ENCODE measurements at regions not wholly inside any gene's neighbourhood (a gene's known extent, or its start where the extent isn't known, plus 50 kb on each side); places are given as distances from the start of the nearest gene placed in this dataset.

DNA sequence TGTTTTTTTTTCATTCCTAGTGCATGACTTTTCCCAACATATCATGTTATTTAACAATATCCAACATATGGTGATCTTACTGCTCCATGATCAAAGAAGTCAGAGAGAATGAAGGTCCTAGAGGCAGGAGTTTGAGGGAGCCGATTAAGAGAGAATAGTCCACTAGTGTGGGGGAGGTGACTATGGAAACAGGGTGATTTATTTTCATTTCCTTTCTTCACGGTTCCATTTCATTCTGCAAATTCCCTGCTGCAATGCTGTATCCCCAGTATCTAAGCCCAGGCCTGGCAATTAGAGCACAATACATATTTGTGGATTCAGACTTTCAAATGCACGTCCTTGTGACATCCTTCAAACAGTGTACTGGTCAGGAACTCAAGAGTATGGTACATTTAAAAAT lies 91.4 kb downstream of the CD83 start:
- Mint-ChIP-seq H3K36me3 (ENCODE audit: unreplicated experiment) (no peaks in the 10 kb centered on the region), H3K4me3 (ENCODE audit: unreplicated experiment) (no peak overlapping the region), H3K4me1 (ENCODE audit: low read depth, unreplicated experiment) (peaks cover 57% of the 10 kb centered on the region), H3K27me3 (ENCODE audit: unreplicated experiment) (peaks cover 11% of the 10 kb centered on the region), H3K9me3 (ENCODE audit: unreplicated experiment) (peaks cover 11% of the 10 kb centered on the region), H3K27ac (ENCODE audit: unreplicated experiment) (peak overlapping the region; percentile 39)
- no peak for TF ChIP-seq CTCF (IDR thresholded peaks at IDR 0.05; ENCODE audit: partially characterized antibody, unreplicated experiment)
- no peak for DNase-seq

- peaks cover 12% of the 10 kb centered on the region for H3K9me3 Mint-ChIP-seq (ENCODE audit: unreplicated experiment)
- DNase-seq, result no peak
- peak overlapping the region; percentile 82 for H3K4me3 Mint-ChIP-seq (ENCODE audit: unreplicated experiment)
- H3K36me3 Mint-ChIP-seq (ENCODE audit: unreplicated experiment), result no peaks in the 10 kb centered on the region
- H3K4me1 Mint-ChIP-seq (ENCODE audit: low read depth, unreplicated experiment), result peaks cover 49% of the 10 kb centered on the region
- no peak for TF ChIP-seq CTCF (IDR thresholded peaks at IDR 0.05; ENCODE audit: partially characterized antibody, unreplicated experiment)
- peaks cover 9% of the 10 kb centered on the region for H3K27me3 Mint-ChIP-seq (ENCODE audit: unreplicated experiment)
- peak overlapping the region; percentile 18 for H3K27ac Mint-ChIP-seq (ENCODE audit: unreplicated experiment)
Observed at GRCh38 chr6:14210077-14210476, 92.5 kb downstream of the CD83 start.

DNA sequence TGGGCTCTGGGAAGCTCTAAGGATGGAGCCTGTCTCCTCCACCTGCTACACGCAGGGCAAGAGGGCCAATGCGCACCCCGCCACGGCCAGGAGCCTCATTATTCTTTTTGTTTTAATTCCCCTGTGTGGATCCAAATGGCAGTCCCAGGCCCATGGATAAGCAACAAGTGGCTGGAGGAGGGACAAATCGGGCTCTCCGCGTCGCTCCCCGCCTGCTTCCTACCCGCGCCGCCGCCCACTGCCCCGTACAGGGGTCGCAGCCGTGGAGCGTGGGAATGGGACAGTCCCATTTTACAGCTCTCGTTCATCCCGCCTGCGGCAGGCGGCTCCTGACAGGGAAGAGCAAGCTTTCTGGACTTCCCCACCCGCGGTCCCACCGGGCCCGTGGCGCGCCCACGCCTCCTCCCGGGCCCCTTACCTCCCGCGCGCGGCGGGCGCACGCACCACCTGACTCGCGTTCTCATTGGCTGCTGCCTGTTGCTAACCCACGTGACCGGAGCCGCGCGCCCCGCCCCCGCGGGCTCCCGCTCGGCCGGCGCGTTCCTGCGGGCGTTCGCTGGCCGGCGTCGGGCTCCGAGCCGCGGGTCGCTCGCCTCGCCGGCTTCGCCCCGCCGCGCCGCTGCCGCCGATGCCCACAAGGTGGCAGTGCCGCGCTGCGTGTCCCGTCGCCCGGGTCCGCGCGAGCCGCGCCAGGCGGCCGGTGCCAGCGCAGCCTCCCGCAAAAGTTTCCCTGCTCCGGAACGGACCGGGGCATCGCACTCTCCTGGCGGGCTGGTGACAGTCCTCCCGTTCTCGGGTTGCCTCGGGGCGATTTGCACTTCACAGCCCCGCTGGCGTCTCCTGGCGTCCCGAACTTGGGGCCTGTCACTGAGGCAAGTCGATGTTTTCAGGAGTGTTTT lies 93.3 kb downstream of the CD83 start:
- peak; percentile 84 for TF ChIP-seq CTCF (IDR thresholded peaks at IDR 0.05; ENCODE audit: partially characterized antibody, unreplicated experiment)
- DNase-seq, result peak; percentile 93
- H3K4me1 Mint-ChIP-seq (ENCODE audit: low read depth, unreplicated experiment), result peaks cover 44% of the 10 kb centered on the region
- H3K27me3 Mint-ChIP-seq (ENCODE audit: unreplicated experiment), result peaks cover 9% of the 10 kb centered on the region
- peak overlapping the region; percentile 53 for H3K27ac Mint-ChIP-seq (ENCODE audit: unreplicated experiment)
- H3K36me3 Mint-ChIP-seq (ENCODE audit: unreplicated experiment), result no peaks in the 10 kb centered on the region
- H3K4me3 Mint-ChIP-seq (ENCODE audit: unreplicated experiment), result peak overlapping the region; percentile 82
- H3K9me3 Mint-ChIP-seq (ENCODE audit: unreplicated experiment), result peaks cover 12% of the 10 kb centered on the region

DNA sequence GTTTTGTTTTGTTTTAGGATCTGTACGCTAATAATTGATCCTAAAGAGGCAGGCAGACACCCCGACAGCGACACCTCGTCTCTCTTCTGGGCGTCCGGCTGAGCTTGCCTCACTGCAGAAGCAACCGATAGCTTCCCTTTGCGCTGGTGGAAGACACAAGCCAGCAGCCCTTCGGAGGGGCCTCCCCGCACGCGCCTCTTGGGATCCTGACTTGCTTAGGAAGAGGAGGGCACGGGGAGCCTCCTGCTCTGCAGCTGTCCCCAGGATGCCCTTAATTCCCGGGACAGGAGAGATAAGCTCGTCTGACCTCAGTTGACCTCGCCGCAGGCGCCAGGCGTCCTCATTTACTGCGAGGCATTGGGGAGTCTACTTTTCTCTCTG lies 94.0 kb downstream of the CD83 start:
- peaks cover 39% of the 10 kb centered on the region for H3K4me1 Mint-ChIP-seq (ENCODE audit: low read depth, unreplicated experiment)
- H3K9me3 Mint-ChIP-seq (ENCODE audit: unreplicated experiment), result peaks cover 12% of the 10 kb centered on the region
- H3K27ac Mint-ChIP-seq (ENCODE audit: unreplicated experiment), result peak overlapping the region; percentile 53
- peaks cover 9% of the 10 kb centered on the region for H3K27me3 Mint-ChIP-seq (ENCODE audit: unreplicated experiment)
- peak; percentile 40 for TF ChIP-seq CTCF (IDR thresholded peaks at IDR 0.05; ENCODE audit: partially characterized antibody, unreplicated experiment)
- peak; percentile 80 for DNase-seq
- H3K36me3 Mint-ChIP-seq (ENCODE audit: unreplicated experiment), result no peaks in the 10 kb centered on the region
- peak overlapping the region; percentile 82 for H3K4me3 Mint-ChIP-seq (ENCODE audit: unreplicated experiment)

DNA sequence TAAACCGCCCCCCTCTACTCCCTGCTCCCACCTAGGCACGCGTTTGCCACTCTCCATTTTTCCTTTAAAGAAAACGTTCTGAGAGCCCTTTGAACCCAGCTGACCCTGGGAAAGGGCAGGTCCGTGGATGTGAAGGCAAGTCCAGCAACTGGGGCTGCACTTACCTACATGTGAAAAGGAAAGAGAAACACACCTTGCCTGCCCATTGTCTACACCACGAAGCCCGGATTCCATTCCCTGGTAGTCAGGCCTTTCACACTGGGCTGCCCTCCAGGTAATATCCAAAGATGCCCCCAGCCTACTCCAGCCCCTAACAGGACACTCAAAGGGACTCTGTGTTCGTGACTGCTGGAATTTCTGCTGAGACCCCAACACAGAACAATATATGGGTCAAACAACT lies 94.4 kb downstream of the CD83 start:
- Mint-ChIP-seq H3K9me3 (ENCODE audit: unreplicated experiment) (peaks cover 12% of the 10 kb centered on the region), H3K27ac (ENCODE audit: unreplicated experiment) (peak overlapping the region; percentile 53), H3K36me3 (ENCODE audit: unreplicated experiment) (no peaks in the 10 kb centered on the region), H3K4me1 (ENCODE audit: low read depth, unreplicated experiment) (peaks cover 34% of the 10 kb centered on the region), H3K4me3 (ENCODE audit: unreplicated experiment) (peak overlapping the region; percentile 82), H3K27me3 (ENCODE audit: unreplicated experiment) (peaks cover 9% of the 10 kb centered on the region)
- no peak for DNase-seq
- TF ChIP-seq CTCF (IDR thresholded peaks at IDR 0.05; ENCODE audit: partially characterized antibody, unreplicated experiment), result no peak

Measured in glutamatergic neuron (in vitro differentiated cells).